ENCODE measurements at regions not wholly inside any gene's neighbourhood (a gene's known extent, or its start where the extent isn't known, plus 50 kb on each side); places are given as distances from the start of the nearest gene placed in this dataset.

DNA sequence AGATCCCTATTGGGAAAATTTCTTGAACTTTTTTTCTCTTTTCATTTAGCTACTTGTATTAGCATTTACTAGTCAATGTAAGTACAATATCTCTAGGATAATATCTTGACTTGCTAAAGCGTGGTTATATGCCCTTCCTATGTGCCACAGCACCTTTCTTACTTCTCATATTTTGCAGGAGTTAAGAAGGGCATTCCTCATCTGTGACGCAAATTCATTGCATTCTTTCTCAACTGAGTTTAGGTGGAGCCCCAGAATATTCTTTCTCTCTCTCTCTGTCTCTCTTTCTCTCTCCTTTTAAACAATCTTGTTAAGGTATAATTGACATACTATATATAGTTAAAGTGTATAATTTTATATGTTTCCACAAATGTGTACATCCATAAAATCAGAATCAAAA is 266.1 kb downstream of the RAB38 start:
- Histone ChIP-seq H3K9me3 (ENCODE audit: severe bottlenecking) (no peaks in the 10 kb centered on the region), H3K27me3 (ENCODE audit: insufficient read depth, low read depth, severe bottlenecking) (no peaks in the 10 kb centered on the region), H3K27ac (no peak overlapping the region), H3K4me3 (ENCODE audit: low read depth, low read length) (no peak overlapping the region), H3K36me3 (no peaks in the 10 kb centered on the region)
- TF ChIP-seq, protein P1, sequence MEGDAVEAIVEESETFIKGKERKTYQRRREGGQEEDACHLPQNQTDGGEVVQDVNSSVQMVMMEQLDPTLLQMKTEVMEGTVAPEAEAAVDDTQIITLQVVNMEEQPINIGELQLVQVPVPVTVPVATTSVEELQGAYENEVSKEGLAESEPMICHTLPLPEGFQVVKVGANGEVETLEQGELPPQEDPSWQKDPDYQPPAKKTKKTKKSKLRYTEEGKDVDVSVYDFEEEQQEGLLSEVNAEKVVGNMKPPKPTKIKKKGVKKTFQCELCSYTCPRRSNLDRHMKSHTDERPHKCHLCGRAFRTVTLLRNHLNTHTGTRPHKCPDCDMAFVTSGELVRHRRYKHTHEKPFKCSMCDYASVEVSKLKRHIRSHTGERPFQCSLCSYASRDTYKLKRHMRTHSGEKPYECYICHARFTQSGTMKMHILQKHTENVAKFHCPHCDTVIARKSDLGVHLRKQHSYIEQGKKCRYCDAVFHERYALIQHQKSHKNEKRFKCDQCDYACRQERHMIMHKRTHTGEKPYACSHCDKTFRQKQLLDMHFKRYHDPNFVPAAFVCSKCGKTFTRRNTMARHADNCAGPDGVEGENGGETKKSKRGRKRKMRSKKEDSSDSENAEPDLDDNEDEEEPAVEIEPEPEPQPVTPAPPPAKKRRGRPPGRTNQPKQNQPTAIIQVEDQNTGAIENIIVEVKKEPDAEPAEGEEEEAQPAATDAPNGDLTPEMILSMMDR (IDR thresholded peaks at IDR 0.05; ENCODE audit: low read depth, low read length) = no peak
- no peak for DNase-seq

DNA sequence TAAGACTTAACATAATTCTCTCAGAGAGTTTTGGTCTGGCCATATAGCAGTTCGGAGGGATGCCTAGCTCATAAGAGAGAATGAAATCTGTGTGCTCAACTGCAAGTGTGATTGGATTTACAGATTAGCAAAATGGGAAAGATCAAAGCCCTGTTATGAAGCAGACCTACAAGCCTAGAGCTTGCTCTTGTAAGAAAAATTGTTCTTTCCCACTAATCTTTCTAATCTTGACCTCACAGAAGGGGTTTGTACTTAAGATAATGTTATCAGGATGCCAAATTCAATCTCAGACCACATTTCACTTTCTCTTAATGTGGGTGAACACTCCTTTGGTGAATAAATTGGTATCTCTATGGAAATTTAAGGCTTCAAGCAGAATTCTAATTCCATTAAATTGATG is 267.2 kb downstream of the RAB38 start:
- Histone ChIP-seq H3K36me3 (no peaks in the 10 kb centered on the region), H3K9me3 (ENCODE audit: severe bottlenecking) (no peaks in the 10 kb centered on the region)
- no peak for DNase-seq

DNA sequence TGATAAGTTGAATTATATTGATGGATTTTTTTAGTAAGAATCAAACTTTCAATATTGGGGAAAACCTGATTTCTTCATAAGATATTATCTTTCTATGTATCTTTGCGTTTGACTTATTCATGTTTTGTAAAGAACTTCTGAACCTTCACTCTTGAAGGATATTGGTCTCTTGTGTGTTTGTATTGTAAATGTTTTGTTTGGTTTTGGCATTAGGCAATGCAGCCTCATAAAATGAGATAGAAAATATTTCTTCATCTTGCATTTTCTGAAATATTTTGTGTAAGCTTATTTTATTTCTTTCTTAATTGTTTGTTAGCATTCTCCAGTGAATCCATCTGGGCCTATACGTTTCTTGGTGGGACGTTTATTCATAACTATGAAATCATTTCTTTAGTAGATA is 271.9 kb downstream of the RAB38 start:
- no peaks in the 10 kb centered on the region for H3K27me3 ChIP-seq (ENCODE audit: insufficient read depth, low read depth, severe bottlenecking)
- no peak for DNase-seq
- H3K36me3 ChIP-seq = no peaks in the 10 kb centered on the region
- H3K9me3 ChIP-seq (ENCODE audit: severe bottlenecking) = no peaks in the 10 kb centered on the region
- no peak overlapping the region for H3K4me3 ChIP-seq (ENCODE audit: low read depth, low read length)
- no peak overlapping the region for H3K27ac ChIP-seq
- TF ChIP-seq, protein P1 (IDR thresholded peaks at IDR 0.05; ENCODE audit: low read depth, low read length) = no peak

More for the DNA sequence above, 267.2 kb downstream of the RAB38 start:
- H3K27me3 ChIP-seq (ENCODE audit: insufficient read depth, low read depth, severe bottlenecking) = no peaks in the 10 kb centered on the region
- no peak overlapping the region for H3K4me3 ChIP-seq (ENCODE audit: low read depth, low read length)
- TF ChIP-seq, protein P1 (IDR thresholded peaks at IDR 0.05; ENCODE audit: low read depth, low read length) = no peak
- H3K27ac ChIP-seq = no peak overlapping the region

DNA sequence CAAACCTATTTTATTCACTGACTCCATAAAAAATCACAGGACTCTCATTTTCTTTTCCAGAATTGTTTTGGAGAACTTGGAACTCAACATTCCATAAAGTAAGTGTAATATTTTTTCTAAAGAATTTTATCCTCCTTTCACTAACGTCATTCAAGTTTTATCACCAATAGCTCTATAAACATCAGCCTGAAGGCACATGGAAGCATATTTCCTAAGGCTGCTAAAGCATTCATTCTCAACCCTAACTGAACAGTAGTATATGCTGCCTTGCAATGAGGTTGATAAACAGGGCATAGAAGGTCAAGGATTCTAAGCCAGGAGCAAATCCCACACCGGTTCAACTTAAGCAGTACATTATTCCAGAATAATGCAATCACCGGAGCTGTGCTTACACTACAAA is 273.9 kb downstream of the RAB38 start:
- H3K9me3 ChIP-seq (ENCODE audit: severe bottlenecking) = no peaks in the 10 kb centered on the region
- no peak overlapping the region for H3K4me3 ChIP-seq (ENCODE audit: low read depth, low read length)
- no peaks in the 10 kb centered on the region for H3K27me3 ChIP-seq (ENCODE audit: insufficient read depth, low read depth, severe bottlenecking)
- H3K27ac ChIP-seq = no peak overlapping the region
- DNase-seq = no peak
- no peaks in the 10 kb centered on the region for H3K36me3 ChIP-seq
- TF ChIP-seq, protein P1 (IDR thresholded peaks at IDR 0.05; ENCODE audit: low read depth, low read length) = no peak

DNA sequence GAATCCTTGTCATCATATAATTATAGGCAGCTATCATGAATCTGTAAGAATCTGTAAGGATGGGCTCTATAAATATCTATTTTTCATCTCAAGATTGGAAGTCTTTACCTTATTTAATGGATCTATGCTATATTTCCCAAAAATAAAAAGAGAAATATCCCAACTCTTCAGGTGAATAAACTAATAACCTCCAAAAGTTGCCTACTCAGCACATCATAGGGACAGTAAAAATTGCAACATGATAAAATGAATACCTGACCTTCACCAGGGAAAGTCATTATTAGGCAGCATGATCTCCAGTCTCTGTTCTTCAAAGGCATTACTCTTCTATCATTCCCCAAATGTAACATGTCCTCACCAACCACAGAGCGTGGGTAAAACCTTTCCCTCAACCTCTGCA is 277.3 kb downstream of the RAB38 start:
- no peak overlapping the region for H3K27ac ChIP-seq
- DNase-seq = no peak
- H3K4me3 ChIP-seq (ENCODE audit: low read depth, low read length) = no peak overlapping the region
- no peaks in the 10 kb centered on the region for H3K9me3 ChIP-seq (ENCODE audit: severe bottlenecking)
- no peaks in the 10 kb centered on the region for H3K27me3 ChIP-seq (ENCODE audit: insufficient read depth, low read depth, severe bottlenecking)
- no peaks in the 10 kb centered on the region for H3K36me3 ChIP-seq
- TF ChIP-seq, protein P1 (IDR thresholded peaks at IDR 0.05; ENCODE audit: low read depth, low read length) = no peak

DNA sequence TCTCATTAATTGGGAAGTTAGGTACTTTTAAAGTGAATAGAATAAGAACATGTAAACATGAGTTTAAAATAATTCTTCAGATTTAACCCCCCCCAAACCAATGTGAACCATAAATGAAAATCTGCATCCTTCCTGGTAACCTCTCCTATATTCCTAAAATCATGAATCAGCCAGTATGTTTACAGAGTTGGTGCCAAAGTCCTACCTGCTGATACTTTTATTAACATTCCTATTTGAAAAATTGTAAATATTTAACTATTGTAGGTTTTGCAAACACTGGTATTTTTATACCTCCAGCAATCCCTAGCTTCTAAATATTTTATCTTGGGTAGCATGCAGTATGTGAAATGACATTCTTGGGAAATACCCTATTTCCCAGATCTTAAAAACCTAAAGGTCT is 278.2 kb downstream of the RAB38 start:
- Histone ChIP-seq H3K4me3 (ENCODE audit: low read depth, low read length) (no peak overlapping the region), H3K27ac (no peak overlapping the region), H3K27me3 (ENCODE audit: insufficient read depth, low read depth, severe bottlenecking) (no peaks in the 10 kb centered on the region), H3K36me3 (no peaks in the 10 kb centered on the region), H3K9me3 (ENCODE audit: severe bottlenecking) (no peaks in the 10 kb centered on the region)
- DNase-seq = no peak
- TF ChIP-seq, protein P1 (IDR thresholded peaks at IDR 0.05; ENCODE audit: low read depth, low read length) = no peak

Data from WERI-Rb-1 (cell line).